HFFc6 (cell line): ENCODE measurements at regions not wholly inside any gene's neighbourhood (a gene's known extent, or its start where the extent isn't known, plus 50 kb on each side); places are given as distances from the start of the nearest gene placed in this dataset.
"Not testable (repeated sequence)": the region's sequence is repeated elsewhere in the genome, so short reads cannot be mapped to it uniquely, and the experiment has no call there.

ENCODE experiments used
- DNase-seq: peaks from one replicate; pipeline ENCODE4 v3.0.0-alpha.2; 2018
- H3K27ac Mint-ChIP-seq: 2 replicates; pipeline ENCODE4 v1.8.0; 2020; ENCODE audit warnings: mild to moderate bottlenecking, mixed read lengths
- H3K27me3 Mint-ChIP-seq: 2 replicates; pipeline ENCODE4 v1.8.0; 2021; ENCODE audit warnings: mild to moderate bottlenecking, moderate library complexity, mixed read lengths; ENCODE audit not compliant: insufficient read depth
- H3K36me3 Mint-ChIP-seq: 2 replicates; pipeline ENCODE4 v1.8.0; 2021; ENCODE audit warnings: low read depth, mixed read lengths
- H3K4me1 Mint-ChIP-seq: 2 replicates; pipeline ENCODE4 v1.8.0; 2020; ENCODE audit warnings: low read depth, mixed read lengths
- H3K4me3 Mint-ChIP-seq: 2 replicates; pipeline ENCODE4 v1.8.0; 2020; ENCODE audit warnings: mild to moderate bottlenecking, moderate library complexity, mixed read lengths
- H3K9me3 Mint-ChIP-seq: 2 replicates; pipeline ENCODE4 v1.8.0; 2020; ENCODE audit warnings: mild to moderate bottlenecking, mixed read lengths
- CTCF ChIP-seq: fragments of 200-600 bp; sonication (generic); IDR thresholded peaks from 2 replicates; pipeline ENCODE4 v1.5.0; 2021; ENCODE audit warnings: antibody characterized with exemption, mild to moderate bottlenecking

GRCh38 chr4:82248903-82249632 lies 124.7 kb downstream of the HNRNPD start:
- Mint-ChIP-seq H3K36me3 (no peaks in the 10 kb centered on the region), H3K9me3 (no peaks in the 10 kb centered on the region), H3K27me3 (peaks cover 3% of the 10 kb centered on the region), H3K4me1 (no peaks in the 10 kb centered on the region), H3K27ac (no peak overlapping the region), H3K4me3 (no peak overlapping the region)
- no peak for DNase-seq
- no peak for TF ChIP-seq CTCF

GRCh38 chr4:82247629-82248028 lies 126.2 kb downstream of the HNRNPD start:
- no peak overlapping the region for H3K4me3 Mint-ChIP-seq
- no peaks in the 10 kb centered on the region for H3K9me3 Mint-ChIP-seq
- no peak for TF ChIP-seq CTCF
- H3K36me3 Mint-ChIP-seq, result no peaks in the 10 kb centered on the region
- no peak for DNase-seq
- H3K27me3 Mint-ChIP-seq, result peaks cover 3% of the 10 kb centered on the region
- no peaks in the 10 kb centered on the region for H3K4me1 Mint-ChIP-seq
- H3K27ac Mint-ChIP-seq, result no peak overlapping the region

GRCh38 chr4:82247171-82247570 lies 126.6 kb downstream of the HNRNPD start:
- Mint-ChIP-seq H3K27ac (no peak overlapping the region), H3K36me3 (no peaks in the 10 kb centered on the region), H3K4me3 (no peak overlapping the region), H3K9me3 (no peaks in the 10 kb centered on the region), H3K27me3 (peaks cover 3% of the 10 kb centered on the region), H3K4me1 (no peaks in the 10 kb centered on the region)
- no peak for TF ChIP-seq CTCF
- DNase-seq, result no peak

GRCh38 chr4:82241534-82241933 lies 132.3 kb downstream of the HNRNPD start:
- H3K4me3 Mint-ChIP-seq, result no peak overlapping the region
- no peaks in the 10 kb centered on the region for H3K9me3 Mint-ChIP-seq
- no peaks in the 10 kb centered on the region for H3K4me1 Mint-ChIP-seq
- no peaks in the 10 kb centered on the region; the same call in 1 of the 2 replicates for H3K27me3 Mint-ChIP-seq
- H3K27ac Mint-ChIP-seq, result no peak overlapping the region
- no peak for TF ChIP-seq CTCF
- no peak for DNase-seq
- H3K36me3 Mint-ChIP-seq, result no peaks in the 10 kb centered on the region

- Mint-ChIP-seq H3K27me3 (no peaks in the 10 kb centered on the region; the same call in 1 of the 2 replicates), H3K9me3 (no peaks in the 10 kb centered on the region)
Observed at GRCh38 chr4:82240410-82240809, 133.4 kb downstream of the HNRNPD start.

GRCh38 chr4:82237142-82237541 lies 136.6 kb downstream of the HNRNPD start:
- not testable (repeated sequence) for H3K27ac Mint-ChIP-seq, H3K27me3 Mint-ChIP-seq, DNase-seq, H3K4me3 Mint-ChIP-seq, H3K4me1 Mint-ChIP-seq, H3K36me3 Mint-ChIP-seq, H3K9me3 Mint-ChIP-seq

More at GRCh38 chr4:82240410-82240809, 133.4 kb downstream of the HNRNPD start:
- Mint-ChIP-seq H3K27ac (no peak overlapping the region), H3K4me1 (no peaks in the 10 kb centered on the region), H3K4me3 (no peak overlapping the region), H3K36me3 (no peaks in the 10 kb centered on the region)
- TF ChIP-seq CTCF, result no peak
- DNase-seq, result no peak
